NCI-H128 (cell line): ENCODE measurements at regions not wholly inside any gene's neighbourhood (a gene's known extent, or its start where the extent isn't known, plus 50 kb on each side); places are given as distances from the start of the nearest gene placed in this dataset.
"Not testable (repeated sequence)": the region's sequence is repeated elsewhere in the genome, so short reads cannot be mapped to it uniquely, and the experiment has no call there.

Experiments
- DNase-seq: peaks from one replicate; lab custom pipeline; 2025; ENCODE audit not compliant: unreplicated experiment; lab: John Stamatoyannopoulos, UW

DNA sequence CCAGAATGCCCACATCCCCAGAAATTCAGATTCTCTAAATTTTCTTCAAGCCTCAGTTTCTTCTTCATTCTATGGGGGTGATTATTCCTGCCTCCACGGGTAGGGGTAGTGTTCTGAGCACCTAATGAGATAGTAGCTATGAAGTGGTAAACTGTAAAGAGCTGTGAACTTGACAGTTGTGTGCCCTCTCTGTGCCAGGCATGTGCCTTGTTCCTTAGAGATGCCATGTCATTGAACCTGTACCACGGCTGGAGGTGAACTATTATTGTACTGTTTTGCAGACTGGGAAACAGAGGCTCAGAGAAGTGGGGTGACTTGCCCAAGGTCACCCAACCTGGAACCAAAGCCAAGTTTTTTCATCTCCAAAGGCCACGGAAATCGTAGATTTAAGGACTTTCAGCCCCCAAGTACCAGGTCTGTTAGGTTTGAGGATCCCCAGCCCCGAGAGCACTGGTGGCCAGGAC, 67.7 kb upstream of the SIRPA start:
- DNase-seq, result no peak

DNA sequence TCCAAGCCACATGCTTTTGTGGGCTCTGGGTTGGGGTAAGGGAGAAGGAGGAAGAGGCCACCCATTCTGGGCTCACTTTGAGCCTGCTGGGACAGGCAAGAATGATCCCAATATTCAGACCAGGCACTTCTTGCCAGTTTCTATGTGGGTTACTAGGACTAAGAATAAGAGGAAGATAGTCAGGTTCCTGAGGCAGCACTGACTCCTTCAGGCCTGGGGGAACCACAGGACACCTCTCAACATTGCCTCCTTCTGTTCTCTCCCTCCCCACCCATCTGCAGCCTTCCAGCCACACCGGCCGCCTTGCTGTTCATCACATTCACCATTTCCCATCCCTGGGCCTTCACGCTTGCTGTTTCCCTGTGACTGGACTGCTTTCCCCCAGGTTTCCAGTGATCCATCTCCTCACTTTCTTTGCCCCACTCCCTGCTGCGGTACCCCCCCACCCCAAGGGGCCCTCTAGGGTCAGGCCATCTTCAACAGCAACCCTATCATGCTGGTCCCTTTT, 69.2 kb upstream of the SIRPA start:
- DNase-seq, result no peak

DNA sequence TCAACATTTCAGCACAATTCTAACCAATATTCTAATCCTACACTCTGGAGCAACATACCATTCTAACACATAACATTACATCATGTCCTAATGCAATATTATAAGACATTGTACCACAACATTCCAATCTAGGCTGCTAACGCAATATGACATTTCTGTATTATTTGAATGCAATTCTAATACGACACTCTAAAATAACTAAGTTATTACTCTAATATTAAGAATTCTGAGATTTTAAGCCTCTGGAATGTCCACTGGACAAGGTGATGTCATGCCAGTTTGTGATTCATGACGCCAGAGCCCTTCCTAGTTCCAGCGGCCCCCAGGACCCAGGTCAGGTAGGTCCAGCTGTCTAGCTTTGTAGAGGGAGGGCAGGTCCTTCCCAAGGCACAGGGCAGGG, 69.7 kb upstream of the SIRPA start:
- DNase-seq, result no peak

DNA sequence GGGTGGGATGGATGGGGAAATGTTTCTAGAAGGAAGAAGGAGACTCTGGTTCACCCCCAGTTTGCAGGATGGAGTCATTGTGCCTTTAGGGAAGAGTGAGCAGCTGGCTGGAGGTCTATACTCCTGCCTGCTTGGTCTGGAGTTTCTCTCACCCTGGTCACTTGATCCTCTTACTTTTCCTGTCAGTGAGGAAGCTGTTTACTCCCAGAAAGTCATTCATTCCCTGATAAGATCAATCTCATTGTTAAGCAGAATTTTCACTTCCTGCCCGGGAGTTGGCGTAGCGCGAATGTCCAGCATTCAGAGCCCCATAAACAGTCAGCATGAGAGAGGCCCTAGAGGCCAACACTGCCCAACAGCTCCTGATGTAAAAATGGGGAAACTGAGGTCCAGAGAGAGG, 70.4 kb upstream of the SIRPA start:
- no peak for DNase-seq

DNA sequence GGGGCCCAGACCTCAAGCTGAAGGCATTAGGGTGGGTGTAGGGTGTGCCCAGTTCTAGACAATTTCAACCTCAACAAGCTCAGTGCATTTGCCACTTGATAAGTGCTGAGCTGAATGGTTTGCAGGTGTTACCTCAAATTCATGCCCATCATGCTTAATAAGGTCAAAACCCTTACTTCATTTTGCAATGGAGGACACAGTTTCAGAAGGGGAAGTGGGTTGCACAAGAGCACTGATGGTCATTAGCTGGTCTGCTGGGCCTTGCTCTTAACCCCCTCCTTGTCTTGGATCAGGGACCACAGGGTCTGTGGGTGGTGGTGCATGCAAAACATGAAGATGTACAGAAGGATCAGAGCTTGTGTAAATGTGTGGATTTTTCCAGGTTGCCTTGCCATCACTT, 71.0 kb upstream of the SIRPA start:
- no peak for DNase-seq

DNA sequence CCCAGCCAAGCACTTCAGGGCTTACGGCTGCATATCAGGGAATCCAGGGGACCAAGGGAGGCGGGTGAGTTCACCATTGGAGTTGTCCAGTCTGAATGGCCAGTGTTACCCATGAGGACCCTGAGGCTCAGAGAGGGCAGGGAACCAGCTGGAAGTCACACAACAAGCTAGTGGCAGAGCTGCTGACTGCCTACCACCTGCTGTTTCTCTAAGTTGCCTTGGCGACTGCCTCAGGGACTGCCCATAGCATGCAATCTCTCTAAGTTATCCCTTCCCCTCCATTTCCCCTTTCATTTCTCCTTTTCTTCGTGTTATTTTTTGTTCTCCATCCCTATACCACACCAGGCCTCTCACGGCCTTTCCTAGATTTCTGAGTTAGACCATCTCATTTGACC, 71.8 kb upstream of the SIRPA start:
- no peak for DNase-seq

DNA sequence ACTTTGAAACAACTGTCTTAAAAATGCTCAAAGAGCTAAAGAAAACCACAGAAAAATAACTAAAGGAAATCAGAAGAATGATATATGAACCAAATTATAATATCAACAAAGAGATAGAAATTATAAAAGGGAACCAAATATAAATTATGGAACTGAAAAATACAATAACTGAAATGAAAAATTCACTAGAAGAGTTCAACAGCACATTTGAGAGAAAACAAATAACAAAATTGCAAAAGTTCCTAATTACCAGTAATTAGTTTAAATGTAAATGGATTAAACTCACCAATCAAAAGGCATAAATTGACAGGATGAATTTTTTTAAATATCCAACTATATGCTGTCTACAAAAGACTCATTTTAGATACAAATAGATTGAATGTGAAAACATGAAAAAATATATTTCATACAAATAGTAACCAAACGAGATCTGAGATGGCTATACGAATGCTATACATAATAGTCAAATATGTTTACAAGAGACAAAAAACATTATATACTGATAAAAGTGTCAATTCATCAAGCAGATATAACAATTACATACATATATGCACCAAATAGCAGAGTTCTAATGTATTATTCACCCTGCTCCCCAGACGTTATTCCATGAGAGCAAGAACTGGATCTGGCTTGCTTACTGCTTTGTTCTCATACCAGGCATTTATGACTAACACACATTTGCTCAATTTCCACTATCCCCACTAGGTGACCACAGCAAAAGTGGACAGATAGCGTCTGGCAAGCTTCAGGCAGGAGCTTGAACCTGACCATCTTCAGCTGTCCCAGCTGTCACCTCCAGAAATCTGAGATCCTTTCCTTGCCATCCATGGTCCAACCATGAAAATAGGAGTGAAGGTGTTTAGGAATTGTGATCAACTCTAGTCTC, 72.4 kb upstream of the SIRPA start:
- no peak for DNase-seq

DNA sequence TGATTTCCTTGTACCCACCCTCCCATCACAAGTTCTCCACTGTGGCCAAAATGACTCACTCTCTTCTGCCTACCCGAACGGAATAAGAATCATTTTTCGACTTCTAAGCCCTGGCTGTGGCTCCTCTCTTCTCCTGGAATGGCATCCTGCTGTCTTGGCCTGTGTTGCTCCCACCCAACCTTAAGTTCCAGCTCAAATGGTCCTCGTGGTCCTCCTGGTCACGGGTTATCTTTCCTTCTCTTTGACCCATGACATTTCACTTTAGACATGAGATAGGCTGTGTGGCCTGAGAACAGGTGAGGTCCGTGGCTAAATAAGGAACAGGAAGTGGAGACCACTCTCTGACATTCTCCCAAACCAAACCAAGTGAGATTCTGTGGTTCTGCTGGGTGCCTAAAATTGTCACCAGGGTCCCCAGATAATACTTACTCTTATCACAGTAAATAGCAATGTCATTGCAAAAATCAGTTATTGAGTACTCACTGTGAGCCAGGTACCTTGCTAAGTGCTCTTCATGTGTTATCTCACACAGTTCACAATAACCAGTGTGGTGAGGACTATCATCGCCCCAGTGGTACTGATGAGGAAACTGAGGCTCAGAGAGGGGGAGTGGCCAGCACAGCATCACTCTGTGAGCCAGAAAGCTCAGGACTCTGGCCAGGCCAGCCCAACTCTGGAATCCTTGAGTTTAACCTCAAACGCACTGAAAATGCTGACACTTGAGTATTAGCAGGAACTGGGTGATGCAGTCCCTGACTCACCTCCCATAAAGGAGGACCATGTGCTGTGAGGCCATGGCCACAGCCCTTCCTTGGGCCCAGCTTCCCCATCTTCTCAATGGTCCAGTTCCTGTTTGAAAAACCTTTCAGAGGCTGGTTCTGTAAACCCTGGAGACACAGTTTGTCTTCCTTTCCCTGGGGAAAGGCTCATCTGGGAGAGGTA, 74.8 kb upstream of the SIRPA start:
- DNase-seq, result no peak

DNA sequence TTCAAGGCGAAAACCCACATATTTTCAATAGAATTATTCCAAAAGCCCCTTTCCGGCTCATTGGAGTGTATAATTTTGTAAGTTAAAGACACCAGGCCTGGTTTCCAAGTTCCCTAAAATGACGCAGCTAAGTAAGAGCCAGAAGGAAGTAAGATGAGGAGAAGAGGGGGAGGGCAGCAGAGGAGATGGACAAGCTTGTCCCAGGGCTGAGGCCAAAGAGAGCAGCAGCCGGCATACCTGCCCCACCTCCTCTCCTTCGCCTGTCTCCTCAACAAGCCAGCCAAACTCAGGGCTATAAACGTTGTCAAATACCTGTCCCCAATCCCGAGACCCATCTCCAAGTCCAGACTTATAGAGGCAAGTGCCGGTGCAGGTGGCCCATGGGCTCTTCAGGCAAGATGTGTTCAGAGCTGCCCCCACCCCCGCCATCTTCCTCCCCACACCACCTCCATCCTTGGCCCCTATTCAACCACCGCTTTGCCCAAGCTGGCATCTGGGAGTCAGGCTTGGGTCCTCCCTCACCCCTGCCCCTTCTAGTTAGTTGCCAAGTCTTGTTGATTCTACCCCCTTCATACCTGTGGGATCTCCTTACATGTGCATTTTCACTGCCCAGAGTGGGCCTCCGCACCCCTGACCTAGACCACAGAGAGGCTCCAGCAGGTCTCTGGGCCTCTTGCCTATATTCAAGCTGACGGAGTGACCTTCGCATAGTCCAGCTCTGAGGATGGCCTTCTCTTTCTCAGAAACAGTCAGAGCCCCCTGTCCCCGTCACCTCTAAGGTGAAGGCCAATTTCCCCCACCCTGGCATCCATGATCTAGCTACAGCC, 75.7 kb upstream of the SIRPA start:
- no peak for DNase-seq

DNA sequence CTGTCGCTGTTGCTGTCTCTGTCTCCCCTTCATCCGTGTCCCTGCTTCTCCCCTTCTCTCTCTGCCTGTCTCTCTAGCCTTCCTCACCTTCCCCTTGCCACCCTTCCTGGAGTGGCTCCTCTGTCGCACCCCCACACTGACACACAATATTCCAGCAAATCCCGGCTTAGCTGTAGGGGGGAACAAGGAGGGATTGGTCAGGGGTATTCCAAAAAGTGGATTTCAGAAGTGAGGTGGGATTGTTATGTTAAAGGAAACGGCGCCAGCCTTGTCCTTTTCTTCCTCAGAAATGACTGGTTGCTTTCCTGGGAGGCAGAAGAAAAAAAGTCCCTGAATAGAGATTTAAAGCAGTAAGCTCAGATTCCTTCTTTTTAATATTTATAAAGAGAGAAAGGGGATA, 76.3 kb upstream of the SIRPA start:
- no peak for DNase-seq

DNA sequence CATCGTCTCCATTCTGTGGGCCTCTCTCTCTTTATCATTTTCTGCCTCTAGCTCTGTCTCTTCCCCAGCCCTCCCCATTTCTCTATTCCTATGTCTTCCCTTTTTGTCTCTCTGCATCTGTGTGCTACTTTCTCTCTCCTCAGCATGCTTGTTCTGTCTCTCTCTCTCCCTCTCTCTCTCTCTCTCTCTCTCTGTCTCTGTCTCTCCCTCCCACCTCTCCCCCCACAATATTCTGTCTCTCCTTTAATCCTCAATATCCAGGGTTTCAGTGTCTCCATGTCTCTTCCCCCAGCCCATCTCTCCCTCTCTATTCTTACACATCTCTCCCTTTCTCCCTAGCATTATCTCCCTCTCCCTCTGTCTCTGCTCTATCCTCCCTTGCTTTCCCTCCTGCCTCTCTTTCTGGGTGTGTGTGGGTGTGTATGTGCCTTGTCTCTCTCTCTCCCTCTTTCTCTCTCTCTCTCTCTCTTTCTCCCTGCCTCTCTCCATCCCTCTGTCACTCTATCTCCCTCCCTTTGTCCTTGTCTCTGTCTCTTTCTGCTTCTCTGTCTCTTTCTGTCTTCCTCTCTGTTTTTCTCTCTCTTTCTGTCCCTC, 76.9 kb upstream of the SIRPA start:
- DNase-seq, result no peak

DNA sequence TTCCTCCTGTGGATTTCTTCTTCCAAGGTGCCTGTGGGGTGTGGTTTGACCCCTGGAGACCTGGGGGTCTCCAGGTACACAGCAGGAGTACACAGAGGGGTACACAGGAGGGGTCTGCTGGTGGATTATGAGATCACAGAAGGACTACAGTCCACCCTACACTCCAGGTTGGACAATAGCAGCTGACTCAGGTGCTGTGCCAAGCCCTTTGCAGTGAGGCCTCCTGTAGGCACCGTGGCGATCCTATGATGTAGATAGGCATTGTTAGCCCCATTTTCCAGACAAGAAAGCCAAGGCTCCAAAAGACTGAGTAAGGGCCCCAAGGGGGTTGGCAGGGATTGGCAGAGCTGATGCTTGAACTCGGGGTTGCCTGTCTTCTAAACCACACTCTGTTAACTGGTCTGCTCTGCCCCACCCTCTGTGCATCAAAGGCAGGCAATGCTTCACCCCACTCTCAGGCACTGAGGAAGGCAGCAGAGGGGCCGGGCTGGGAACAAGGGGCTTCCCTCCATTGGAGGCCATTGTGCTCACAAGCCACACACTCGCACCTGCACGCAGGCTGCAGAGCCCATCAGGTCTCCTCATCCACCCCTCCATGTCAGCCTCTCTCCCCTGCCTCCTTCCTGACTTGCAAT, 77.5 kb upstream of the SIRPA start:
- no peak for DNase-seq

DNA sequence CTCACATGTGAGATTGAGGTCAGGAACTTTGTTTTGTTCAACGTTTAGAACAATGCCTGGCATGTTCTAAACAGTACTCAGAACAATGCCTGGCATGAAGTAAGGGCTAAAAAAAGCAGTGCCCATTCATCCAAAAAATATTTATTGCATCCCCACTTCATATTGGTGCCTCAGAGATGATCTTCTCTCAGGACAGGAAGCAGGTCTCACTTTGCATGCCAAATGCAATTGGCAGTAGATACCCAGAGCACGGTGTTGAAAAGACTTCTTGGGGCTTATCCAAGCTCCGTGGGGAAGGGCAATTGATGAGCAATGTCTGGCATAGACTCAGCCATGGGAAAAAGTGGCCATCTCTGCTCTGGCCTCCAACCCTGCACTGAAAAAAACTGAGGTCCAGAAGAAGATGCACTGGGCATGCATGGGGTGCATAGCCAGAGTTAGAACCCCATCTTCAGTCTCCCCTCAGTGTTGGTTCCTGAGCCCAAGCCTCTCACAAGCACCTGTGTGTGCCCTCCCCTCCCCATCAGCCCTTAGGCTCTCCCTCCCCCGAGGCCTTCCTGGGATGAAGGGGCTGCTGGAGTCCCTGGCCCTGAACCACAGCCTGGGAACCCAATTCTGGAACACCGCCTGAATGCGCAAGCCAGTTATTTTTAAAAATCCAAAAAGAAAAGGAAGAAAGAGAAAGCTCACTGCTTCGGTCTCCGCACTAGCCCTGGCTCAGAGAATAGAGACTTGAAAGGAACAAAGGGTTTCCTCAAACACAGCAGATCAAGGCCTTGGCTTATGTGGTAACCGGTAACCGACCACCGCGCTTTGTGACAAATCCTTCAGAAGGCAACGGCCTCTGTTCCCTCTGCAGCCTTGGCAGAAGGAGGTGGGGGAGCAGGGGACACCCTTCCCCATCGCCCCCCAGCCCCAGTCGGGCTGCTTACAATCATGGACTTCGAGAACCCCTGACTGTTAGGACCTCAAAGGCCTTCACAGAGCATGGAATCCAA, 78.5 kb upstream of the SIRPA start:
- no peak for DNase-seq

DNA sequence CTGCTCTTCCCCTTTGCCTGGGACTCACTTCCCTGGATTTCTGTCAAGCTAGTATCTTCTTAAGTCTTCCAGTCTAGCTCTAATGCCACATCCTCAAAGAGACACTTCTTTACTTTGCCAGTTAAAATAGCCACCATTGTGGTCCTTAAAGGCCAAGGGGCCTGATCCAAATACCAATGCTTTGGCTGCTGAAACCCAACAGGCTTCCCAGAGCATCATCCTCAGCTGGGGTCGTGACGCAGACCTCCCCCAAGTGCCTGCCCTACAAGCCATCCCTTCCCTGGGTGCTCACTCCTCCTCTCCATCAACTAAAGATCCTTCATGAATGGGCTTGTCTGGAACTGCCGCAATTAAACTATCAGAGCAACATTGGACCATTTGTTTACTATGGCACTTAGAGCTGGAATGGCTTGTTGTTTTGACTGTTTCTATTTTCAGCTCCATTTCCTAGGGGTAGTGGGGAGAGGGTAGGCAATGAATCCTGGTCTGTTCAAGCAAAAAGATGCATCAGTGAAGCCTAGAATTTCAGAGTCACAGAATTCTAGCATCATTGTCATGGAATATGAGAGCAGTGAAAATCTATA, 79.6 kb upstream of the SIRPA start:
- DNase-seq, result no peak

DNA sequence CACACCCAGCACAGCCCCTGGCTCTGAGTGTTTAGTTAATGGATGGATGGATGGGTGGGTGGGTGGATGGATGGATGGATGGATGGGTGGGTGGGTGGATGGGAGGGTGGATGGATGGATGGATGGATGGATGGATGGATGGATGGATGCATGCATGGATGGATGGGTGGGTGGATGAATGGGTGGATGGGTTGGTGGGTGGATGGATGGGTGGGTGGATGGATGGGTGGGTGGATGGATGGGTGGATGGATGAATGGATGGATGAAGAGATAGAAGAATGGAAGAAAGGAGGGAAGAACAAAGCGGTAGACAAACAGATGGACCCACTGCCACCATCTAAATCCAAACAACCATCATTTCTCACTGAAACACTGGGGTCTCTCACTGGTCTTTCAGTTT, 80.3 kb upstream of the SIRPA start:
- DNase-seq, result not testable (repeated sequence)

DNA sequence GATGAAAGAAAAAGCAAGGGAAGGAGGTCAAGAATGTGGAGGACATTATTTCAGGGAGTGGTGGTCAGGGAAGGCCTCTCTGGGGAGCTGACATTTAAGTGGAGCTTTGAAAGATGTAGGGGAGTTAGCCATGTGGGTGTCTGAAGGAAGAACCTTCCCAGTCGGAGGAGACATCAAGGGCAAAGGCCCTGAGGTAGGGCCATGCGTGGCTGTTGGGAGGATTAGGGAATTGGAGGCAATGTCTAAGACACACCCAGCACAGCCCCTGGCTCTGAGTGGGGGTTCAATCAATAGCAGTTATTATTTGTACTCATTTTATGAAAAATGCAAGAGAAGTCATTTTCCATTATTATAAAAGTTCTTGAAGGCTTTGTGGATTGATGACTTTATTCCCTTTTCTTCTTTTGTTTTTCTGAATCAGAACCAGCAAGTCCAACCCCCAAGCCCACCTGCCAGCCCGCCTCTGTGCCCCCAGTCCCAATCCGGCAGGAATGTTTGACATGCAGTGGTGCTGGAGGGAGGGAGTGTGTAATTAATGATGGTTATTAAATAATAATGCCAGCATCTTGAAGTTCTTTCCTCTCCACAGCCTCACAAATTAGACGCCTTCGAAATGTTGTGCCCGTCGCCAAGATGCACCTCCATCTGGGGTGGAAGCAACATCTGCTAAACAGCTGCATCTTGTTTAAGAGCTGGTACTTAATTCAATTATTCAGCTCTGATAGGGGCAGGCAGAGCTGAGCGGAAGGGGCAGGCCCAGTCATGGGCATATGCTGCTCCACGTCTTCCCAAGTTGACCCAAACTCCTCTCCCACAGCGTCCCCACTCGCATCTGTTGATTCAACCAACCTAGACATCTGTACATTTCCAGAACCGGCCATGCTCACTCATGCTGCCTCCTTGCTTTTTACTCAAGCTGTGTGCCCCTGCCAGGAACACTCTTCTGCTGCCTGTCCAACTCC, 81.3 kb upstream of the SIRPA start:
- DNase-seq, result no peak

DNA sequence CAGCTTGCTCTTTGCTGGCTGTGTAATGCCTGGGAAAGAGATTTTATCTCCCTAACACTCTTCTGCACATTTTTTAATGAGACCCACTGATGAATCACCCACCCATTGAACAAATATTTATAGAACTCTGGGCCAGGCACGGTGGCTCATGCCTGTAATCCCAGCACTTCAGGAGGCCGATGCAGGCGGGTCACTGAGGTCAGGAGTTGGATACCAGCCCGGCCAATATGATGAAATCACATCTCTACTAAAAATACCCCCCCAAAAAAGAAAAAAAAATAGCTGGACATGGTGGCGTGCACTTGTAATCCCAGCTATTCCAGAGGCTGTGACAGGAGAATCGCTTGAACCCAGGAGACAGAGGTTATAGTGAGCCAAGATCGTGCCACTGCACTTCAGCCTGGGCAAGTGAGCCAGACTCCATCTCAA, 82.1 kb upstream of the SIRPA start:
- no peak for DNase-seq
